CD4-positive, alpha-beta T cell (primary cell): ENCODE measurements at regions not wholly inside any gene's neighbourhood (a gene's known extent, or its start where the extent isn't known, plus 50 kb on each side); places are given as distances from the start of the nearest gene placed in this dataset.

ENCODE experiments used
- ATAC-seq: fragments of 200-7000 bp; cut with Tn5 transposase; one replicate; pipeline ENCODE4 v1.10.0; 2022; ENCODE audit warnings: mild to moderate bottlenecking; ENCODE audit not compliant: poor library complexity
- CTCF ChIA-PET: fragments of 350-600 bp; sonication (Branson Sonifier 250); formaldehyde crosslinking; loops from one replicate; lab custom pipeline; 2021; ENCODE audit warnings: antibody characterized with exemption, inconsistent platforms; lab: Charles Lee
- POLR2A ChIA-PET: fragments of 350-600 bp; sonication (Branson Sonifier 250); formaldehyde crosslinking; loops from one replicate; lab custom pipeline; 2021; ENCODE audit warnings: antibody characterized with exemption, inconsistent platforms; lab: Charles Lee
- DNase-seq, 14 experiments: peaks; one replicate each; pipeline ENCODE4 v3.0.0-alpha.2; 2013 to 2020; ENCODE audit warnings: mixed read lengths in 2 of 14
- H3K27ac ChIP-seq, 2 donors: one replicate each; pipeline versions ENCODE4 v1.5.1 to v1.7.0; 2013; ENCODE audit warnings: low read length in 2 of 2, low read depth in 1 of 2, mild to moderate bottlenecking in 1 of 2
- H3K27me3 ChIP-seq, 2 experiments: 1 replicate in 1 of 2; 2 replicates in 1 of 2; pipeline versions ENCODE4 v1.6.1 to v1.7.0; 2013; ENCODE audit warnings: low read length in 2 of 2, control low read depth in 1 of 2, mild to moderate bottlenecking in 1 of 2, moderate library complexity in 1 of 2; ENCODE audit not compliant: insufficient read depth in 2 of 2, control insufficient read depth in 1 of 2
- H3K36me3 ChIP-seq: one replicate; pipeline ENCODE4 v1.6.1; 2013; ENCODE audit warnings: low read length, control low read depth; ENCODE audit not compliant: insufficient read depth
- H3K4me1 ChIP-seq: one replicate; pipeline ENCODE4 v1.6.1; 2013; ENCODE audit warnings: low read length, control low read depth; ENCODE audit not compliant: insufficient read depth
- H3K4me3 ChIP-seq: one replicate; pipeline ENCODE4 v1.5.1; 2013; ENCODE audit warnings: mild to moderate bottlenecking, low read length, moderate library complexity
- H3K9me3 ChIP-seq, 2 experiments: 1 replicate in 1 of 2; 2 replicates in 1 of 2; pipeline versions ENCODE4 v1.6.1 to v1.7.0; 2013; ENCODE audit warnings: low read length in 2 of 2, mild to moderate bottlenecking in 2 of 2, control low read depth in 1 of 2, moderate library complexity in 1 of 2; ENCODE audit not compliant: control insufficient read depth in 1 of 2, insufficient read depth in 1 of 2
- H3K27ac Mint-ChIP-seq: one replicate; pipeline ENCODE4 v1.8.0; 2020; ENCODE audit warnings: mixed read lengths
- H3K27me3 Mint-ChIP-seq: one replicate; pipeline ENCODE4 v1.8.0; 2021; ENCODE audit warnings: mixed read lengths
- H3K36me3 Mint-ChIP-seq: one replicate; pipeline ENCODE4 v1.8.0; 2021; ENCODE audit warnings: low read depth, mixed read lengths
- H3K4me1 Mint-ChIP-seq: one replicate; pipeline ENCODE4 v1.8.0; 2021; ENCODE audit warnings: low read depth, mixed read lengths
- H3K4me3 Mint-ChIP-seq: one replicate; pipeline ENCODE4 v1.8.0; 2020; ENCODE audit warnings: mild to moderate bottlenecking, mixed read lengths
- H3K9me3 Mint-ChIP-seq: one replicate; pipeline ENCODE4 v1.8.0; 2020; ENCODE audit warnings: mixed read lengths
- intact Hi-C, 2 experiments: fragments of 100-400 bp; cut with DNase I in 1 of 2; cut with micrococcal nuclease in 1 of 2; formaldehyde crosslinking; loops; one replicate each; pipeline versions ENCODE4 v1.15.1 to v1.9.0; 2023 to 2025; cut with DNase I, micrococcal nuclease
- TF ChIP-seq, protein P1 (sequence below): fragments of 200-600 bp; IDR thresholded peaks from one replicate; pipeline ENCODE4 v1.8.0; 2022; ENCODE audit warnings: antibody characterized with exemption, mild to moderate bottlenecking

GRCh38 chr6:167671977-167672687 is 154.6 kb upstream of the AFDN start:
- H3K27me3 ChIP-seq: peaks cover 11 to 15% of the 10 kb centered on the region in 2 experiments
- no peak overlapping the region for H3K4me3 Mint-ChIP-seq
- peaks cover 0 to 28% of the 10 kb centered on the region in 2 experiments for H3K9me3 ChIP-seq
- DNase-seq (no peak), ATAC-seq (no peak)
- no peak overlapping the region for H3K27ac Mint-ChIP-seq
- no peak overlapping the region for H3K27ac ChIP-seq
- H3K36me3 ChIP-seq: no peaks in the 10 kb centered on the region
- H3K36me3 Mint-ChIP-seq: no peaks in the 10 kb centered on the region
- no peak overlapping the region for H3K4me3 ChIP-seq
- no peaks in the 10 kb centered on the region for H3K4me1 ChIP-seq
- peaks cover 33% of the 10 kb centered on the region for H3K27me3 Mint-ChIP-seq
- ChIA-PET CTCF (no interaction called here), POLR2A (no interaction called here)
- H3K9me3 Mint-ChIP-seq: peaks cover 6% of the 10 kb centered on the region
- intact Hi-C loops: no loop called here
- TF ChIP-seq, protein P1, sequence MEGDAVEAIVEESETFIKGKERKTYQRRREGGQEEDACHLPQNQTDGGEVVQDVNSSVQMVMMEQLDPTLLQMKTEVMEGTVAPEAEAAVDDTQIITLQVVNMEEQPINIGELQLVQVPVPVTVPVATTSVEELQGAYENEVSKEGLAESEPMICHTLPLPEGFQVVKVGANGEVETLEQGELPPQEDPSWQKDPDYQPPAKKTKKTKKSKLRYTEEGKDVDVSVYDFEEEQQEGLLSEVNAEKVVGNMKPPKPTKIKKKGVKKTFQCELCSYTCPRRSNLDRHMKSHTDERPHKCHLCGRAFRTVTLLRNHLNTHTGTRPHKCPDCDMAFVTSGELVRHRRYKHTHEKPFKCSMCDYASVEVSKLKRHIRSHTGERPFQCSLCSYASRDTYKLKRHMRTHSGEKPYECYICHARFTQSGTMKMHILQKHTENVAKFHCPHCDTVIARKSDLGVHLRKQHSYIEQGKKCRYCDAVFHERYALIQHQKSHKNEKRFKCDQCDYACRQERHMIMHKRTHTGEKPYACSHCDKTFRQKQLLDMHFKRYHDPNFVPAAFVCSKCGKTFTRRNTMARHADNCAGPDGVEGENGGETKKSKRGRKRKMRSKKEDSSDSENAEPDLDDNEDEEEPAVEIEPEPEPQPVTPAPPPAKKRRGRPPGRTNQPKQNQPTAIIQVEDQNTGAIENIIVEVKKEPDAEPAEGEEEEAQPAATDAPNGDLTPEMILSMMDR: no peak
- H3K4me1 Mint-ChIP-seq: no peaks in the 10 kb centered on the region

DNA sequence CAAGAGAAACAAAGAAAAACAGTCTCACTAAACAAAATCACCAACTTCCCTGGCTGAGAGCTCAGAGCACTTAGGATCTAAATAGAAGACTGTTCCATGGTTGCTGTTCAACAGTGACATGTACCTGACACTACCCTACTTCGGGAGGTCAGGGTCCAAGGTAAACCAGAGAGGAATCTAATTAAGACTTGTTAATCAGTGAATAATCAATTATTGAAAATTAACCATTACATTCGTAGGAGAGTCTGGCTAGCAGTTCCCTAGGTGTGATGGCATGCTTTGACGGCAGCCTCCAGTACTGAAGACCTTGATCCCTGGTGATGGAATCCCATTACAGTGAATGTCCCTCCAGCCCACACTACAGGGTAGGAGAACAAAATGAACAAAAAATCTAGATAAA is 154.0 kb upstream of the AFDN start:
- CTCF ChIA-PET: no interaction called here
- no peaks in the 10 kb centered on the region for H3K4me1 ChIP-seq
- TF ChIP-seq, protein P1: no peak
- ATAC-seq (no peak), DNase-seq (no peak)
- peaks cover 6% of the 10 kb centered on the region for H3K9me3 Mint-ChIP-seq
- no peaks in the 10 kb centered on the region for H3K4me1 Mint-ChIP-seq
- H3K27ac ChIP-seq: no peak overlapping the region
- H3K36me3 ChIP-seq: no peaks in the 10 kb centered on the region
- no peak overlapping the region for H3K4me3 ChIP-seq
- H3K27ac Mint-ChIP-seq: no peak overlapping the region
- H3K36me3 Mint-ChIP-seq: no peaks in the 10 kb centered on the region
- H3K4me3 Mint-ChIP-seq: no peak overlapping the region
- peaks cover 39% of the 10 kb centered on the region for H3K27me3 Mint-ChIP-seq
- H3K9me3 ChIP-seq: peaks cover 0 to 30% of the 10 kb centered on the region in 2 experiments
- intact Hi-C loops: no loop called here
- POLR2A ChIA-PET: no interaction called here
- H3K27me3 ChIP-seq: peaks cover 17 to 20% of the 10 kb centered on the region in 2 experiments

DNA sequence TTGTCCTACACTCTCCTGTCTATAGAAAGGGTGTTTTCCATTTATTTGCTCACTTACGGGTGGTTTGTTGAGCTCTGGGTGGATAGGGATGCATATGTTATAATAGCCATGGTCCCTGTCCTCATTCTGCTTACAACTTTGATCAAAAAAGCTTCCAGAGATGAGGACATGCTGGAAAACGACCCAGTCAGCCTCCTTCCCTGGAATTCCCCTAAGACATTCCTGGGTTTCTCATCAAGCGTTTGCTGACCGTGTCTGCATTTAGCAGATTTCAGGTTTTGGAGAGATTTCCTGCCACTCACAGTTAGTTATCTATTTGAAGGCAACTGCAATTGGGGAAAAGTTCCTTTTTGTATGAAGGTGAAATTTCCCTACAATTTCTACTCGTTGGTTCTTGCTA is 152.8 kb upstream of the AFDN start:
- Mint-ChIP-seq H3K36me3 (no peaks in the 10 kb centered on the region), H3K27me3 (peaks cover 48% of the 10 kb centered on the region), H3K4me1 (no peaks in the 10 kb centered on the region), H3K4me3 (no peak overlapping the region), H3K27ac (no peak overlapping the region), H3K9me3 (peaks cover 6% of the 10 kb centered on the region)
- Histone ChIP-seq H3K36me3 (no peaks in the 10 kb centered on the region), H3K4me1 (peaks cover 4% of the 10 kb centered on the region), H3K27ac (no peak overlapping the region), H3K27me3 (peaks cover 27 to 32% of the 10 kb centered on the region in 2 experiments), H3K4me3 (no peak overlapping the region), H3K9me3 (peaks cover 0 to 30% of the 10 kb centered on the region in 2 experiments)
- intact Hi-C loops: no loop called here
- CTCF ChIA-PET: no interaction called here
- DNase-seq (no peak), ATAC-seq (no peak)
- TF ChIP-seq, protein P1: no peak
- POLR2A ChIA-PET: no interaction called here
